Fibroblast of lung (primary cell): ENCODE measurements at regions not wholly inside any gene's neighbourhood (a gene's known extent, or its start where the extent isn't known, plus 50 kb on each side); places are given as distances from the start of the nearest gene placed in this dataset.

Experiments used
- DNase-seq, 2 donors: peaks; one replicate each; pipeline versions ENCODE4 v3.0.0 to v3.0.0-alpha.2; 2010; ENCODE audit warnings: low read depth in 2 of 2
- H2AFZ ChIP-seq: 2 replicates; pipeline ENCODE4 v1.5.1; 2012; ENCODE audit warnings: low read length, control low read depth, inconsistent platforms
- H3K27ac ChIP-seq: 2 replicates; pipeline ENCODE4 v1.5.1; 2011; ENCODE audit warnings: low read length, control low read depth; ENCODE audit not compliant: insufficient read depth
- H3K27me3 ChIP-seq: 2 replicates; pipeline ENCODE4 v1.5.1; 2011; ENCODE audit warnings: mild to moderate bottlenecking, low read length; ENCODE audit not compliant: control insufficient read depth, insufficient read depth
- H3K36me3 ChIP-seq: 2 replicates; pipeline ENCODE4 v1.5.1; 2011; ENCODE audit warnings: low read length; ENCODE audit not compliant: control insufficient read depth, insufficient read depth
- H3K4me1 ChIP-seq: 2 replicates; pipeline ENCODE4 v1.5.1; 2011; ENCODE audit warnings: low read length; ENCODE audit not compliant: control insufficient read depth, insufficient read depth; ENCODE audit errors: extremely low read depth
- H3K4me2 ChIP-seq: 2 replicates; pipeline ENCODE4 v1.5.1; 2011; ENCODE audit warnings: low read length, control low read depth; ENCODE audit not compliant: insufficient read depth; ENCODE audit errors: extremely low read depth
- H3K4me3 ChIP-seq, 4 experiments: fragments of 200-600 bp in 1 of 4; sonication (generic) in 1 of 4; replicated peaks in 1 of 4; 2 replicates each; pipeline ENCODE4 v1.5.1; 2011 to 2016; ENCODE audit warnings: low read length in 4 of 4, low read depth in 3 of 4, mild to moderate bottlenecking in 3 of 4, control low read depth in 2 of 4, inconsistent platforms in 1 of 4, mixed read lengths in 1 of 4; ENCODE audit not compliant: insufficient read depth in 1 of 4; ENCODE audit errors: control extremely low read depth in 1 of 4
- H3K79me2 ChIP-seq: 2 replicates; pipeline ENCODE4 v1.5.1; 2012; ENCODE audit warnings: mild to moderate bottlenecking, low read length, inconsistent platforms; ENCODE audit not compliant: control insufficient read depth, insufficient read depth
- H3K9ac ChIP-seq: 2 replicates; pipeline ENCODE4 v1.5.1; 2011; ENCODE audit warnings: mild to moderate bottlenecking, low read length, control low read depth; ENCODE audit not compliant: insufficient read depth
- H3K9me3 ChIP-seq: 2 replicates; pipeline ENCODE4 v1.5.1; 2012; ENCODE audit warnings: low read depth, low read length; ENCODE audit not compliant: control insufficient read depth, insufficient read depth
- H4K20me1 ChIP-seq: 2 replicates; pipeline ENCODE4 v1.5.1; 2011; ENCODE audit warnings: low read length; ENCODE audit not compliant: control insufficient read depth, insufficient read depth; ENCODE audit errors: extremely low read depth
- CTCF ChIP-seq, 2 donors: IDR thresholded peaks in 1 of 2; conservative IDR thresholded peaks in 1 of 2; 1 replicate in 1 of 2; 2 replicates in 1 of 2; pipeline ENCODE4 v1.5.1; 2011 to 2012; ENCODE audit warnings: low read length in 2 of 2, control low read depth in 1 of 2, inconsistent platforms in 1 of 2, low read depth in 1 of 2, mild to moderate bottlenecking in 1 of 2
- EZH2 ChIP-seq: IDR thresholded peaks from 2 replicates; pipeline ENCODE4 v1.5.1; 2012; ENCODE audit warnings: low read length, control low read depth, mild to moderate bottlenecking; ENCODE audit errors: missing control alignments

DNA sequence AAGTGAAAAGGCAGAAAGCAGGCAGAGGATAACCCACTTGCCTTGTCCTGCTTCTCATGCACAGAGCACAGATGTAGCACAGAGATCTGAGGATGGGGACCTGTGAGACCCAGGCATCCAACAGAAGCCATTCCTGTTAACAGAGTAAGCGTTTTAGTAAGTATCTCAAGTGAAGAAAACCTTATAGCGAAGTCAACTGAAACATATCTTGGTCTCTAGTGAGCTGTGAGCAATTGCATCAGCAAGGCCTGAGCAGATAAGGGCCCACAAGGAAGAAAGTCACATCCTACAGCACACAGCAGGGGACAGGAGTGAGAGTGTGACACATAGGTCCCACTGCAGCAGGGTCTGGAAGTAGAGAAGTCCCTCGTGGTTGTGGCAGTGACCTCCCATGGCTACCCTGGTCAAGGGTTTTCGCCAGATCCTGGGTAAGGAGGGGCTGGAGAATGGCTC, 248.7 kb upstream of the TNP1 start:
- Histone ChIP-seq H2AFZ (no peak overlapping the region), H3K4me1 (peaks cover 12% of the 10 kb centered on the region), H3K79me2 (no peaks in the 10 kb centered on the region), H3K4me3 (no peak overlapping the region), H3K36me3 (no peaks in the 10 kb centered on the region), H3K27me3 (no peaks in the 10 kb centered on the region), H3K27ac (no peak overlapping the region), H3K4me2 (no peak overlapping the region), H3K9ac (no peak overlapping the region), H4K20me1 (no peaks in the 10 kb centered on the region), H3K9me3 (no peaks in the 10 kb centered on the region)
- no peak for DNase-seq
- TF ChIP-seq CTCF (conservative IDR thresholded peaks at IDR 0.05 in 1 of 2, IDR thresholded peaks at IDR 0.05 in 1 of 2; ENCODE audit: low read depth in 1 of 2, low read length in 2 of 2) (no peak), EZH2 (no peak)

DNA sequence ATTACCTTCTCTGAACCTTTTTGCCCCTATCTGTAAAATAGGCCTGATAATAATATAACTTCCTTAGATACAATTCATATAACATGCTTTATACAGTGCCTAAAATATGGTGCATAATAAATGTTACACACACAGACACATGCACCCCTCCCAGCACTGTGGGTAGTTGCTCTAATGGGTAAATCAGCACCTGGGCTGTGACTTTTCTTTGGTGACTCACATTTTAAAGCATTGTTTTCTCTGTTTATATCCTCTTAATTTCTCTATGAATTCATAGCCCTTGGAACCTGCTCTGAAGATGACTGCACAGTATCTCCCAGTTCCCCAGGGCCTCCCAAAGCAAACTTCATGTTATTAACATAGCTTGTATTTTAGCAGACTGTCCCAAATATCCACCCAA, 248.2 kb upstream of the TNP1 start:
- Histone ChIP-seq H3K4me3 (no peak overlapping the region), H3K36me3 (no peaks in the 10 kb centered on the region), H3K4me1 (peaks cover 14% of the 10 kb centered on the region), H2AFZ (no peak overlapping the region), H4K20me1 (no peaks in the 10 kb centered on the region), H3K4me2 (no peak overlapping the region), H3K27me3 (no peaks in the 10 kb centered on the region), H3K27ac (no peak overlapping the region), H3K9ac (no peak overlapping the region), H3K79me2 (no peaks in the 10 kb centered on the region), H3K9me3 (no peaks in the 10 kb centered on the region)
- TF ChIP-seq EZH2: no peak
- no peak for TF ChIP-seq CTCF (conservative IDR thresholded peaks at IDR 0.05 in 1 of 2, IDR thresholded peaks at IDR 0.05 in 1 of 2; ENCODE audit: low read depth in 1 of 2, low read length in 2 of 2)
- DNase-seq: no peak

- H3K27ac ChIP-seq: no peak overlapping the region
These were observed 247.6 kb upstream of the TNP1 start for GRCh38 chr2:217107480-217107879.

More at GRCh38 chr2:217107480-217107879, 247.6 kb upstream of the TNP1 start:
- Histone ChIP-seq H4K20me1 (no peaks in the 10 kb centered on the region), H2AFZ (no peak overlapping the region), H3K4me3 (no peak overlapping the region), H3K4me2 (no peak overlapping the region), H3K27me3 (no peaks in the 10 kb centered on the region), H3K9me3 (no peaks in the 10 kb centered on the region), H3K4me1 (peaks cover 14% of the 10 kb centered on the region), H3K79me2 (no peaks in the 10 kb centered on the region), H3K36me3 (no peaks in the 10 kb centered on the region), H3K9ac (no peak overlapping the region)
- DNase-seq: no peak
- TF ChIP-seq CTCF (conservative IDR thresholded peaks at IDR 0.05 in 1 of 2, IDR thresholded peaks at IDR 0.05 in 1 of 2; ENCODE audit: low read depth in 1 of 2, low read length in 2 of 2): no peak
- no peak for TF ChIP-seq EZH2
